CD14-positive monocyte (primary cell): ENCODE measurements at regions not wholly inside any gene's neighbourhood (a gene's known extent, or its start where the extent isn't known, plus 50 kb on each side); places are given as distances from the start of the nearest gene placed in this dataset.

Source experiments
- DNase-seq, 3 donors: peaks; one replicate each; pipeline ENCODE4 v3.0.0-alpha.2; 2011 to 2022
- H2AFZ ChIP-seq: 2 replicates; pipeline ENCODE4 v1.6.0; 2012; ENCODE audit warnings: mild to moderate bottlenecking, low read depth, low read length, inconsistent platforms; ENCODE audit not compliant: insufficient read depth, poor library complexity, severe bottlenecking
- H3K27ac ChIP-seq, 2 donors: 1 replicate in 1 of 2; 2 replicates in 1 of 2; pipeline ENCODE4 v1.5.1; 2012 to 2013; ENCODE audit warnings: low read length in 2 of 2, control low read depth in 1 of 2, inconsistent platforms in 1 of 2, low read depth in 1 of 2, mild to moderate bottlenecking in 1 of 2
- H3K27me3 ChIP-seq, 2 donors: one replicate each; pipeline versions ENCODE4 v1.6.0 to v1.6.1; 2011 to 2013; ENCODE audit warnings: low read length in 2 of 2; ENCODE audit not compliant: control insufficient read depth in 2 of 2, insufficient read depth in 2 of 2
- H3K36me3 ChIP-seq, 2 donors: replicated peaks in 1 of 2; 1 replicate in 1 of 2; 2 replicates in 1 of 2; pipeline versions ENCODE4 v1.5.1 to v1.6.1; 2012 to 2013; ENCODE audit warnings: low read length in 2 of 2, control low read depth in 1 of 2, inconsistent platforms in 1 of 2, mild to moderate bottlenecking in 1 of 2; ENCODE audit not compliant: insufficient read depth in 2 of 2, control insufficient read depth in 1 of 2
- H3K4me1 ChIP-seq, 2 donors: 1 replicate in 1 of 2; 2 replicates in 1 of 2; pipeline versions ENCODE4 v1.5.1 to v1.6.1; 2012 to 2013; ENCODE audit warnings: low read length in 2 of 2, control low read depth in 1 of 2, inconsistent platforms in 1 of 2, mild to moderate bottlenecking in 1 of 2, moderate library complexity in 1 of 2; ENCODE audit not compliant: insufficient read depth in 2 of 2, control insufficient read depth in 1 of 2
- H3K4me2 ChIP-seq: replicated peaks from 2 replicates; pipeline ENCODE3; 2012; ENCODE audit warnings: low read length, moderate library complexity, mild to moderate bottlenecking; ENCODE audit not compliant: poor library complexity, severe bottlenecking; ENCODE audit errors: extremely low read depth
- H3K4me3 ChIP-seq, 3 experiments: fragments of 200-600 bp in 1 of 3; sonication (generic) in 1 of 3; replicated peaks in 1 of 3; 1 replicate in 2 of 3; 2 replicates in 1 of 3; pipeline ENCODE4 v1.5.1; 2011 to 2013; ENCODE audit warnings: low read length in 3 of 3, mild to moderate bottlenecking in 3 of 3, control low read depth in 2 of 3, low read depth in 2 of 3, inconsistent platforms in 1 of 3, moderate library complexity in 1 of 3
- H3K79me2 ChIP-seq: 2 replicates; pipeline ENCODE4 v1.6.0; 2012; ENCODE audit warnings: mild to moderate bottlenecking, control low read depth, inconsistent platforms, low read length, moderate library complexity; ENCODE audit not compliant: insufficient read depth
- H3K9ac ChIP-seq: 2 replicates; pipeline ENCODE4 v1.6.0; 2017; ENCODE audit warnings: low read length, mild to moderate bottlenecking; ENCODE audit not compliant: insufficient read depth, poor library complexity, severe bottlenecking
- H3K9me3 ChIP-seq, 2 donors: replicated peaks in 1 of 2; 1 replicate in 1 of 2; 2 replicates in 1 of 2; pipeline versions ENCODE4 v1.5.1 to v1.6.1; 2012 to 2013; ENCODE audit warnings: low read length in 2 of 2, control low read depth in 1 of 2; ENCODE audit not compliant: control insufficient read depth in 1 of 2, insufficient read depth in 1 of 2
- H4K20me1 ChIP-seq: 2 replicates; pipeline ENCODE4 v1.6.0; 2012; ENCODE audit warnings: mild to moderate bottlenecking, low read length, control low read depth, moderate library complexity; ENCODE audit not compliant: insufficient read depth
- H3K27ac Mint-ChIP-seq, 7 donors: one replicate each; pipeline ENCODE4 v1.8.0; 2020; ENCODE audit warnings: mild to moderate bottlenecking in 7 of 7, mixed read lengths in 7 of 7, moderate library complexity in 6 of 7, inconsistent platforms in 2 of 7
- H3K27me3 Mint-ChIP-seq, 3 donors: one replicate each; pipeline ENCODE4 v1.8.0; 2021 to 2022; ENCODE audit warnings: low read depth in 3 of 3, mild to moderate bottlenecking in 3 of 3, mixed read lengths in 3 of 3, moderate library complexity in 3 of 3, inconsistent platforms in 1 of 3
- H3K36me3 Mint-ChIP-seq, 2 donors: one replicate each; pipeline ENCODE4 v1.8.0; 2020; ENCODE audit warnings: mixed read lengths in 2 of 2, inconsistent platforms in 1 of 2, mild to moderate bottlenecking in 1 of 2
- H3K4me1 Mint-ChIP-seq: one replicate; pipeline ENCODE4 v1.8.0; 2020; ENCODE audit warnings: mild to moderate bottlenecking, mixed read lengths
- H3K4me3 Mint-ChIP-seq, 2 donors: one replicate each; pipeline ENCODE4 v1.8.0; 2020; ENCODE audit warnings: mild to moderate bottlenecking in 2 of 2, mixed read lengths in 2 of 2, moderate library complexity in 1 of 2
- H3K9me3 Mint-ChIP-seq, 7 donors: one replicate each; pipeline ENCODE4 v1.8.0; 2020 to 2022; ENCODE audit warnings: mixed read lengths in 7 of 7, mild to moderate bottlenecking in 6 of 7, moderate library complexity in 6 of 7, inconsistent platforms in 2 of 7
- CTCF ChIP-seq: fragments of 200-600 bp; IDR thresholded peaks from one replicate; pipeline ENCODE4 v1.8.0; 2022; ENCODE audit warnings: antibody characterized with exemption, mild to moderate bottlenecking
- WGBS: methylation state at CpG from one replicate; pipeline ENCODE4 v1.1.5; 2013; ENCODE audit warnings: missing lambda C conversion rate; ENCODE audit not compliant: insufficient coverage; 5-methylcytosine and 5-hydroxymethylcytosine counted together
- intact Hi-C, 2 donors: fragments of 100-400 bp; cut with micrococcal nuclease; formaldehyde crosslinking; loops; one replicate each; pipeline versions ENCODE4 v1.15.0 to v1.15.1; 2023

GRCh38 chr1:224499204-224499603 lies 64.6 kb upstream of the WDR26 start:
- TF ChIP-seq CTCF: no peak
- Mint-ChIP-seq H3K4me3 (no peak overlapping the region), H3K27ac (peak overlapping the region; percentile 87 to 100 (median 98)), H3K36me3 (peaks cover 0 to 2% of the 10 kb centered on the region in 2 donors), H3K27me3 (peaks cover 0 to 2% (median 0%) of the 10 kb centered on the region in 3 donors), H3K9me3 (peaks cover 0 to 3% (median 0%) of the 10 kb centered on the region in 7 donors), H3K4me1 (peaks cover 81% of the 10 kb centered on the region)
- Histone ChIP-seq H3K9ac (peak overlapping the region; percentile 52), H2AFZ (no peak overlapping the region), H3K27ac (peak overlapping the region; percentile 87 to 96), H3K36me3 (no peaks in the 10 kb centered on the region), H4K20me1 (no peaks in the 10 kb centered on the region), H3K27me3 (no peaks in the 10 kb centered on the region), H3K79me2 (no peaks in the 10 kb centered on the region), H3K4me2 (peak overlapping the region; percentile 74), H3K9me3 (no peaks in the 10 kb centered on the region), H3K4me1 (peaks cover 71 to 87% of the 10 kb centered on the region in 2 donors), H3K4me3 (peak overlapping the region in 1 of 3 experiments; percentile 65)
- intact Hi-C loops: no loop called here
- no peak for DNase-seq
- WGBS: 60% methylated on average over 1 of the region's 2 CpGs

GRCh38 chr1:224500796-224501195 lies 66.2 kb upstream of the WDR26 start:
- Histone ChIP-seq H3K27ac (no peak overlapping the region), H3K9me3 (no peaks in the 10 kb centered on the region), H3K9ac (no peak overlapping the region), H2AFZ (peak overlapping the region; percentile 46), H3K4me2 (no peak overlapping the region), H3K27me3 (no peaks in the 10 kb centered on the region), H3K4me1 (peaks cover 72 to 86% of the 10 kb centered on the region in 2 donors), H4K20me1 (no peaks in the 10 kb centered on the region), H3K36me3 (no peaks in the 10 kb centered on the region), H3K4me3 (no peak overlapping the region), H3K79me2 (no peaks in the 10 kb centered on the region)
- Mint-ChIP-seq H3K36me3 (peaks cover 0 to 2% of the 10 kb centered on the region in 2 donors), H3K9me3 (peaks cover 0 to 3% (median 0%) of the 10 kb centered on the region in 7 donors), H3K4me3 (no peak overlapping the region), H3K27ac (peak overlapping the region in 2 of 7 donors; percentile 5 to 76), H3K4me1 (peaks cover 84% of the 10 kb centered on the region), H3K27me3 (no peaks in the 10 kb centered on the region)
- no peak for TF ChIP-seq CTCF
- intact Hi-C loops: no loop called here
- 24% methylated on average over 3 of the region's 4 CpGs for WGBS
- no peak for DNase-seq
